HG02885 (cell line): ENCODE measurements at regions not wholly inside any gene's neighbourhood (a gene's known extent, or its start where the extent isn't known, plus 50 kb on each side); places are given as distances from the start of the nearest gene placed in this dataset.

Experiments used
- ATAC-seq: cut with Tn5 transposase; IDR thresholded peaks from one replicate; pipeline ENCODE4 v1.9.1; 2021; ENCODE audit warnings: mild to moderate bottlenecking; ENCODE audit not compliant: unreplicated experiment, poor library complexity

GRCh38 chr4:135122457-135122856 is 920.9 kb upstream of the PABPC4L start:
- ATAC-seq, result no peak

DNA sequence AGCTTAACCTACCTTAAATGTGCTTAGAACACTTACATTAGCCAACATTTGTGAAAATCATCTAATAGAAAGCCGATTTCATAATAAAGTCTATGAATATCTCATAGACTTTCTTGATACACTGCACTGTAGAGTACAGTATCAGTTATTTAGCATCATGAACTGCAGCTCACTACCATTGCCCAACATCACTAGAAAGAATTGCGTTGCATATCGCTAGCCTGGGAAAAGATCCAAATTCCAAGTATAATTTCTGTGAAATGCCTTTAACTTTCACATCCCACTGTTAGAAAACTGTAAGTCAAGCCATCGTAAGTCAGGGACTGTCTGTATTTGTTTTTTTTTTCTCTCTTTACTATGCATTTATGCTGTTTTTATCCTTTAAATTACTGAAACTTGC is 918.6 kb upstream of the PABPC4L start:
- no peak for ATAC-seq

DNA sequence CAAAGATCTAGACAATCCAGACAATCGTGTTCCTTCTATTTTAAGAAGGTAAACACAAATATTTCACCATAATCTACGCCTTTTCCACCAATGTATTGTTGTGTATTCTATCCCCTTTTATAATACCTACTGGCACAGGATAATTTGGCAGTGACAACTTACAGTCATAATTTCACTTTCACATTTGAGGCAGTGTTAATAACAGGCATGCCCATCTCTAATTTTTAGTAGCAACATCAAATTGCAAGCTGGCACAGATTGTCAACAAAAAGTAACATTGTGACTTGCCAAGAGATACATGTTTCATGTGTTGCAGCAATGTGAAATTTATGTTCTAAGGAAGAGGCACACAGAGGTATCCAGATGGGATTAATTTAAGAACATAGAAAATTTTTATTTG is 912.5 kb upstream of the PABPC4L start:
- no peak for ATAC-seq

DNA sequence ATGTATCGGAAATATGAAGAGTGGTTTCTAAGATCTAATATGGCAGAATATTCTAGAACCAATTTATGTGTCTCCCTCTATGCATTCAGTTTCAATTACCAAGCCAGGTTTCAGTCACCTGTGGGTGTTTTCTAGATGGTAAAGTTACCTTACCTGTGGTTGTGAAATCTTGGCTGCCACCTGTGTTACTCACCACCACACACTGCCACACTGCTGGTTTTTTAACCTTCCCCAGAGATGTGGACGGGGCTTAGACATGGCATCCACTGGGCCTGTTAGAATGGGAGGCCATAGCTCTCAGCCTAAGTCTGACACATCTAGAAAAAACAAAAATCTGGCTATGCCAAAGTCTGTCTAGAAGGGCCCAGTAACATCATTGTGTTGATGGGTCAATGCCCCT is 896.5 kb upstream of the PABPC4L start:
- no peak for ATAC-seq

DNA sequence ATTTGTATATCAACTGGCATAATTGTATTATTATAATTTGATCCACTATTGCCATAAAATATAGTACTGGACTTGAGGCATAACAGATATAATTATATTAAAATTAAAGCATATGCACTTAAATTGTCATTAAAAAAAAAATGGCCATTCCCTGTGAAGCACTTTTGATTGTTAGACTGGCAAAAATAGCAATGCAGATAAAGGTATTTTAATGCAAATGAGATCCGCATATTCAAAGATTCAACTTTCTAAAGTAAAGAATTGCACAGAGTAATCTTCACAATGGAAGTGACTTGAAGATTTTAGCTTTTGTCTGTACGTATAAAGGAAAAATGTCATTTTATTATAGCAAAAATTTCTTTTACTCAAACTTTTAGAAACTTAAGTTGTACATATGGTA is 871.8 kb upstream of the PABPC4L start:
- ATAC-seq, result no peak

- no peak for ATAC-seq
These were observed 871.0 kb upstream of the PABPC4L start for GRCh38 chr4:135072553-135072952.

DNA sequence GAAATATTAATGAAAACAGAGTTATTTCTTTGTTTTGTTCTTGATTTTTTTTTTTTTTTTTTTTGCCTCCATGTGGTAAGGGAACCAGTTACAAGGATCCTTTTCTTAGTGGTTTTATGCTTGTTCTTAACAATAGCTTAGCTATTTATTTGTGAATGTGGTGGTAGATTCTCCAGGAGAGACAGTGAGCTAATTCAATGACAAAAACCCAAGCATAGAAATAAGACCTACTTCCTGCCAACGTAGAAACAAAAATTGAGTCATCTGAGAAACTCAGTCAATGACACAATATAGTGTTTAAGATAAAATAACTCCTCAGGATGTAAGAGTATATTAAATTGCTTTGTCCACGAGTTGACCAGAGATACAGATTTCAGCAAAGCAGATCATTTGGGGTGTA is 863.8 kb upstream of the PABPC4L start:
- no peak for ATAC-seq

DNA sequence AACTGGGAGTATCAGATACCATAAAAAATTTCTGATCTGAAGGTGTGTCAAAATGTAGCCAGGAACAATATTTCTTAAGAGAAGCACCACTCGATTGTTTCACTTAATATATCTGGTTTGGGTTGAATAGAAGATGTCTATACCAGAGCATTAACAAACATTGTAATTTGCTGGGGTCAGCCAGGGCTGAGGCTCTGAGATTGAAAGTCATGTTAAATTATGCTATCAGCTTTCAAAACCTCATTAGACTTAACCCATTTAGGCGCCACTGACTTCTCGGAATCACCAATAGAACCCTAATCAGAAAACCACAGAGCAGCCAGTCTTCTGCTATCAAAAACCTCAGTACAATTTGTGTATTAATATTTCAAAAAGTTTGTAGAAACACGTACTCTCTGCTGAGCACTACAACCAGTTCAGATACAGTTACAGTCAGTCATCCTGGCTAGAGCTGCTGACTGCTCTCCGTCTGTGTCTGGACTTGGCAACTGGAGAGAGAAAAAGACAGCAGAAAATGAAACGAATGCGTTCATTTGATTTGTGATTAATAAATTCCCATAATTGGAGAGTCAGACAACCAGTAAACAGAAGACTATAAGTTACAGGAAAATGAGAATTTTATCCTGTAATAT is 848.6 kb upstream of the PABPC4L start:
- no peak for ATAC-seq

- ATAC-seq, result no peak
These were observed 831.1 kb upstream of the PABPC4L start for GRCh38 chr4:135032670-135033069.

- no peak for ATAC-seq
These were observed 814.2 kb upstream of the PABPC4L start for GRCh38 chr4:135015771-135016170.

DNA sequence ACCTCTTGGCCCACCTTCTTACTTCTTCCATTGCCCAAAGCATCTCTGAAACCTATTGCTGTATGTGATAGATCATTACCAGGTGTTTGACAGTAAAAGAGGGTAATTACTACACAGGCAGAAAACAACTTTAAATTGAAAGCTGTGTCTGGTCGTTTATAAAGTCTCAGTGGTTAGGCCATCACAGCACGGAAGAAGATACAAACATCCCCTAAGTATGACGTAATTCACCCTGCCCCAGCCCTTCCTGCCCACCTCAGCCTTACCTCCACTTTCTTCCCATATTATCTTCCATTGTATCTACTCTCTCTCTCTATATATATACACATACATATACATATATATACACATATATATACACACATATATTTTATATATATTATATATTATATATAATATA is 805.8 kb upstream of the PABPC4L start:
- no peak for ATAC-seq

- no peak for ATAC-seq
These were observed 797.6 kb upstream of the PABPC4L start for GRCh38 chr4:134999169-134999568.

- ATAC-seq, result no peak
These were observed 760.4 kb upstream of the PABPC4L start for GRCh38 chr4:134961963-134962362.

- ATAC-seq, result no peak
These were observed 757.3 kb upstream of the PABPC4L start for GRCh38 chr4:134958862-134959261.

DNA sequence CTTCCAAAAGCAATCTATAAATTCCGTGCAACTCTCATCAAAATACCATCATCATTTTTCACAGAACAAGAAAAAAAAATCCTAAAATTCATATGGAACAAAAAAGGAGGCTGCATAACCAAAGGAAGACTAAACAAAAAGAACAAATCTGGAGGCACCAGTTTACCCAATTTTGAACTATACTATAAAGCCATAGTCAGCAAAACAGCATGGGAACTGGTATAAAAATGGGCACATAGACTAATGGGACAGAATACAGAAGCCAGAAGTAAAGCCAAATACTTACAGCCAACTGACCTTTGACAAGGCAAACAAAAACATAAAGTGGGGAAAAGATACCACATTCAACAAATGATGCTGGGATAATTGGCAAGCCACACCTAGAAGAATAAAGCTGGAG is 753.5 kb upstream of the PABPC4L start:
- no peak for ATAC-seq

DNA sequence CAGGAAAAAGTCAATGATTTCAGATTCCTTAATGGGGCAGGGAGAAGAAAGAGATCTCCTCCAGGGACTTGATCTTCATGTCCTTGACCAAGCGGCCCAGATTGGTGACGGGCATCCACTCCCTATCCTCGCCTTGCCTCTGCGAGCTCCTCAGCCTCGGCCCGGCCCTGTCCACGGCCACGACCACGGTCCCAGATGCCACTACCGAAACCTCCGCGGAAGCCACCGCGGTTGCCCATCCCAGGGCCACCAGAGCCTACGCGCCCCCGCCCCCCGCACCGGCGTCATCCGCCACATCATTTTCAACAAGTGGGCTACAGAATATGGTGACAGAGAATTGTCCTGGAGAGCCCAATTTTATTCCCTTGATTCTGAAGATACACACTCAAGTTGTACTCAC is 751.2 kb upstream of the PABPC4L start:
- no peak for ATAC-seq

DNA sequence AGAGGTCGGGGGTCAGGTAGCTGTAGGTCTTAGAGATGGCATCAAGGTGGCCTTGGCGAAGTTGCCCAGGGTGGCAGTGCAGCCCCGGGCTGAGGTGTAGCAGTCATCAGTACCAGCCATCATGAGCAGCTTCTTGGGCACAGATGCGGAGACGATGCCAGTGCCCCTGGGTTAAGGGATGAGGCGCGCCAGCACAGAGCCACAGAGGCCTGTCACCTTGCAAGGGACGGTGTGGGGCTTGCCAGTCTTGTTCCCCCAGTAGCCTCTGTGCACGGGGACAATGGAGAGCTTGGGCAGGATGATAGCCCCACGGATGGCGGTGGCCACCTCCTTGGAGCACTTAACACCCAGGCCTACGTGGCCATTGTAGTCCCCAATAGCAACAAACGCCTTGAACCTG is 750.7 kb upstream of the PABPC4L start:
- ATAC-seq, result no peak

- ATAC-seq, result no peak
These were observed 746.6 kb upstream of the PABPC4L start for GRCh38 chr4:134948110-134948642.

GRCh38 chr4:134944115-134944514 is 742.5 kb upstream of the PABPC4L start:
- ATAC-seq, result no peak

GRCh38 chr4:134936014-134936413 is 734.4 kb upstream of the PABPC4L start:
- ATAC-seq, result no peak

DNA sequence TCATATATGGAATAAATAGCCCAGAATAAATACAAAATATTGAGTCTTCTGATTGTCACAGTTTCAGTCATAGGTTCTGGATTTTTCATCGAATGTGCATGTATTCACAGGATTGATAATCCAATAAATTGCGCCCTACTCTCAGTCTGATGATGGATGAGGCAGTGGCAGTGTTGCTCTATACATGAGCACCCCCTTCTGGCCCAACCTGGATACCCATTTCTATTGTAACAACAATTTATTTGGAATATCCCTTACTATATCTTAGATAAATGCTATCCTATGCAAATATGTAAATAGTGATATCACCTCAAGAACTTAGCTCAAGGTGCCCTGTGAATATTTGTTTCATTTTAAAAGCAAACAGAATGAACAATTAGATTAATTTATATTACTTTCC is 733.7 kb upstream of the PABPC4L start:
- ATAC-seq, result no peak

DNA sequence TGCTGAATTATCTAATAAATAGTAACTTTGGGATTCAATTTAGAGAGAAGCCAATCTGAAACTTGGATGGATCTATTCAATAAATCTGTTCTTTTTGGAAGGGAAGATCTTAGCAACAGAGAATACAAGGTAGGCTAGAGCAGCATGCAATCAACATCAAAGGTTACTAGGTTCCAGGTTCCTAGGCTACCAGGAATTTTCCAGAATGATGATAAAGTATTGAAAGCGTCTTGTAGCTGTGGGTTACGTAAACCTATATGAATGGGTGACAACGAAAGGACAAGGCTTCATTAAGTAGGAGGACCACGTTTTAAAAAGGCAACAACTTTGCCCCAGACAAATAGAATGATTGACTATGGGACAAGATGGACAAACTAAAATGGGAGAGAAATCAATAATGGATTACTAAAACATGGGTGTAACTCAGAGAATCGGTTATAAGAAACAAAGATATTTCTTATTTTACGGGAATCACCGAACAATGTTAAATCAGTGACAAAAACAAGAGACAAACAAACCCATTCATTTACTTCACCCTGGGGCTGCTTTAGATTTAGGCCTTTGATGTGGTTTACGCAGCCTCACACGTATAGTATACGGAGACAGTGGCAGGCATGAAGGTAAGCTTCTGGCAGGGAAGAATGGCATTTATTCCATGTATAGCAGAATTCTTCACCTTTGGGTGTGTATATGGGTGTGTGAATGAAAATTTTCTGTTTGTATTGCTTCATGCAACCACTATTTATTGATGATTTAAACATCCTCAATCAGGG is 732.6 kb upstream of the PABPC4L start:
- no peak for ATAC-seq
